ENCODE measurements at regions not wholly inside any gene's neighbourhood (a gene's known extent, or its start where the extent isn't known, plus 50 kb on each side); places are given as distances from the start of the nearest gene placed in this dataset.

DNA sequence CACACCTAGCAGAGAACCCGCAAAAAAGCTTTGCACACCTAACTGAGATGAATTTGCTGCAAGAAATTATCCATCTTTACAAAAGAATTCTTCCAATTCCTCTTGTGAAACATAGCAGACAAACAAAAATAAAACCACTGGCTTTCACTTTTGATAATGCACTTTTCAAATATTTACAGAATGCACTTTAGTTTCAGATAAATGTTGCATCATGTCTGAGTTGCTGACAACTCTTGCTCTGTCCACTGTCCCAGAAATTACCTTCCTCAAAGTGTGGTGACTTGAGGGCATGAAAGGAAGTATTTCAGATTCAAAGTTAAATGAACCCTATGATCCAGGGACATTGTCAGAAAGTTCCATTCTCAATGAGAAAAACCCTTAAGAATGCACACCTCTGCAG lies 256.2 kb upstream of the PARD3B start:
- Histone ChIP-seq H3K4me3 (no peak overlapping the region), H3K9me3 (ENCODE audit: low read depth, low read length) (no peaks in the 10 kb centered on the region), H3K36me3 (ENCODE audit: insufficient read depth, low read length) (no peaks in the 10 kb centered on the region), H3K27ac (no peak overlapping the region), H3K9ac (ENCODE audit: insufficient read length) (no peak overlapping the region)
- DNase-seq (ENCODE audit: low read depth, low spot score) = no peak
- TF ChIP-seq FOXP2 (optimal IDR thresholded peaks at IDR 0.05; ENCODE audit: control extremely low read depth, extremely low read length, insufficient read depth) = no peak

DNA sequence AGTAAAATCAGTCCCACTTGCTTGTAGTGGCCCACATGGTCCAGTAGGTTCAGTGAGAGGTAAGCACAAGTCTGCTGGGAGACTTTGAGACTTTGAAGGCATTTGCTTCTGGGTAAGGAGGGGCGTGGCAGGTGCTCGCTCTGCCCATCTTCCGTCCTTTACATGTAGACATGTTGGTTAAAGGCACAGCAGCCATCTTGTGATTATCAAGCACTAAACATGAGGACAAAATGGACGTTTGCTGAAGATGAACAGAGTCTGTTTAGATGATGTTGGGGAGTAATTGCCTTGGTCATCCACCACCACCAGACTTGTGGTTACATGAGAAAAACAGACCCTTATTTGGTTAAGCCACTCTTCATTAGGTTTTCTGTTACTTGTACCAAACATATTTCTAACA lies 252.8 kb upstream of the PARD3B start:
- H3K4me3 ChIP-seq = no peak overlapping the region
- no peaks in the 10 kb centered on the region for H3K36me3 ChIP-seq (ENCODE audit: insufficient read depth, low read length)
- no peak for DNase-seq (ENCODE audit: low read depth, low spot score)
- H3K9me3 ChIP-seq (ENCODE audit: low read depth, low read length) = no peaks in the 10 kb centered on the region
- no peak overlapping the region for H3K27ac ChIP-seq
- H3K9ac ChIP-seq (ENCODE audit: insufficient read length) = no peak overlapping the region
- no peak for TF ChIP-seq POLR2AphosphoS5 (IDR thresholded peaks at IDR 0.05; ENCODE audit: borderline replicate concordance, low read depth, low read length)
- no peak for TF ChIP-seq EZH2 (IDR thresholded peaks at IDR 0.05)
- TF ChIP-seq FOXP2 (optimal IDR thresholded peaks at IDR 0.05; ENCODE audit: control extremely low read depth, extremely low read length, insufficient read depth) = no peak

DNA sequence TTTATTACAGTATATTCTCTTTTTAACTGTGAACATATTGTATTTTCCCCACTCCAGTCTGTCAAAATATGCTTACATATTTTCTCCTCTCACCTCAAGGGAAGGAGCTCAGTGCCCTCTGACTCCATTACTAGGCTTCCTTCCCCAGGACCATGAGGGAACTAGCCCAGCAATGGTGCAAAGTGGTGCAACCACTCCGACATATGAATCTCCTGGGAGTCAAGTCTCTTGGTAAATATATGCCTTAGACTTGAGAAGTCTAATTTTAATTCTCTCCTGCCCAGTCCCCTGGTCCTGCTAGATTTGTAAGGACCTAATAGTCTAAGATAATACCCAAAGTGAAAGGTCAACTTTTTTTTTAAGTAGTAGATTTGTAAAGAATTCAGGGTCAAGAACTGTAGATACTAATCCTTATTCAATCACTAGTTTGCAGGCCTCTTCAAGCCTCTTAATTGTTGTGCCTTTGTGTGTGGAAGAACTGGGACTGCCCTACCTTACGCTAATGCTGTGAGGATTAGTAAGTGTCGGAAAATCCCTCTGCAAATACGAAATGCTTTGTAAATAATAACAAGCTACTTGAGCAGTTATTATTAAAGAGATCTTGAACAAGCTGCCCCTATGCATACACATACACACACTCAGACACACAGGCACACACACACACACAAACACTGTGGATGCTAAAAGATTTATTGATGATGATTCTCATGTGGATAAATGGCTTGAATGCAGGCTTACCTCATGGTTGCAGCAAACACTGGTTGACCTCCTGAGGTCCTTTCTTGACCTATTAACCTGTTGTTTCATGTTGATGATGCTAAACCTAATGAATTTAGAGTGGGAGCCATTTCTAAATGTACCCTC lies 251.2 kb upstream of the PARD3B start:
- H3K9ac ChIP-seq (ENCODE audit: insufficient read length) = no peak overlapping the region
- no peak for TF ChIP-seq EZH2 (IDR thresholded peaks at IDR 0.05)
- TF ChIP-seq POLR2AphosphoS5 (IDR thresholded peaks at IDR 0.05; ENCODE audit: borderline replicate concordance, low read depth, low read length) = no peak
- TF ChIP-seq FOXP2 (optimal IDR thresholded peaks at IDR 0.05; ENCODE audit: control extremely low read depth, extremely low read length, insufficient read depth) = no peak
- no peak overlapping the region for H3K27ac ChIP-seq
- no peaks in the 10 kb centered on the region for H3K9me3 ChIP-seq (ENCODE audit: low read depth, low read length)
- no peak for DNase-seq (ENCODE audit: low read depth, low spot score)
- H3K36me3 ChIP-seq (ENCODE audit: insufficient read depth, low read length) = no peaks in the 10 kb centered on the region
- no peak overlapping the region for H3K4me3 ChIP-seq

DNA sequence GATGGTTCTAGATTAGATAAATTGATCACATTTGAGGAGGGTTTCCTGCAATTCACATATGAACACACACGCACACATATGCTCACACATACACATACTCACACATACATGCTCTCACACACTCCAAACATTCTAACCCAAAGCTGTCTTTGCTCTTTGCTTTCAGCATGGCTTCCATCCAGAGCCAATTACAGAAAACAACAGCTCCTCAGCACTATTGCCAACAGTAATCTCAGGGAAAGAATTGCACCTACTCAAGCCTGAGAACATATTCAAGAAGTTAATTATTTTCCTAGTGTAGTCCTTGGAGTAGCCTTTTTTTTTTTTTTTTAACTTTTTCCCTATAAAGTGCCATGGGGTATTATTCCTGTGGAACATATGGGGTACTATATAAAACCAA lies 246.9 kb upstream of the PARD3B start:
- Histone ChIP-seq H3K36me3 (ENCODE audit: insufficient read depth, low read length) (no peaks in the 10 kb centered on the region), H3K27ac (no peak overlapping the region), H3K4me3 (no peak overlapping the region), H3K9me3 (ENCODE audit: low read depth, low read length) (no peaks in the 10 kb centered on the region), H3K9ac (ENCODE audit: insufficient read length) (no peak overlapping the region)
- DNase-seq (ENCODE audit: low read depth, low spot score) = no peak
- TF ChIP-seq FOXP2 (optimal IDR thresholded peaks at IDR 0.05; ENCODE audit: control extremely low read depth, extremely low read length, insufficient read depth) (no peak), EZH2 (IDR thresholded peaks at IDR 0.05) (no peak), POLR2AphosphoS5 (IDR thresholded peaks at IDR 0.05; ENCODE audit: borderline replicate concordance, low read depth, low read length) (no peak)

DNA sequence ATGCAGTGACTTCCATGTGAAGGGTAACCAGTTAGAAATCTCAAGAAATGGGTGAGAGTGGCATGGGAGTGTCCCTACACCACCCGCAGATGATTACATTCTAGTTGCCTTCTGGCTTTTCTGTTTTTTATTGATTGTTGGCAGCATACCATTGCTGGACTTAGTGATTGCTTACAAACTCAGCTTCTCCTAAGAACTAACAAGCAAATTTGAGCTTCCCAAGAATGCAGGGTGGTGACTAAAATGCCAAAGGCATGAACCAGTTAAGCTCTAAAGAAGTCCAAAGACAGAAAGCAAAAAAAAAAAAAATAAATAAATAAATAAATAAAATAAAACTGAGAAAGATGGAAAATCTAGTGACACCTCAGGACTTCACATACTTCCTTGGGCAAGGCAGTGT lies 245.5 kb upstream of the PARD3B start:
- Histone ChIP-seq H3K9me3 (ENCODE audit: low read depth, low read length) (no peaks in the 10 kb centered on the region), H3K27ac (no peak overlapping the region), H3K4me3 (no peak overlapping the region), H3K36me3 (ENCODE audit: insufficient read depth, low read length) (no peaks in the 10 kb centered on the region), H3K9ac (ENCODE audit: insufficient read length) (no peak overlapping the region)
- no peak for TF ChIP-seq EZH2 (IDR thresholded peaks at IDR 0.05)
- TF ChIP-seq FOXP2 (optimal IDR thresholded peaks at IDR 0.05; ENCODE audit: control extremely low read depth, extremely low read length, insufficient read depth) = no peak
- TF ChIP-seq POLR2AphosphoS5 (IDR thresholded peaks at IDR 0.05; ENCODE audit: borderline replicate concordance, low read depth, low read length) = no peak
- DNase-seq (ENCODE audit: low read depth, low spot score) = no peak

DNA sequence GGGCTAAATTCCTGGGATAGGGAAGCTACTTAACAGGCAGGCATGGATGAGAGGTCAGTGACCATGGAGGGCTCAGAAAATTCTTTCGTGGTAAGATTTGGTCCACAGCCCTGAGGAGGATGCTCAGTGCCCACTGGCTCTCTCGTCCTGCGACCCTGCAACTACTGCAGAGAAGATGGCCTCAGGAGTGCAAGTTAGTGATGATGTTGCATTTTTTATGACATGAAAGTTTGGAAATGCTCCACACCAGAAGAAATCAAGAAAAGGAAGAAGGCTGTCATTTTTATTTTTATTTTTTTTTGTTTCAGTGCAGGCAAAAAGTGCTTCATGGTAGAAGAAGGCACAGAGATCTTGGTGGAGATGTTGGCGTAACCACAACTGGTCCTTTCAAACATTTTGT lies 238.6 kb upstream of the PARD3B start:
- no peak overlapping the region for H3K4me3 ChIP-seq
- no peak for DNase-seq (ENCODE audit: low read depth, low spot score)
- H3K27ac ChIP-seq = no peak overlapping the region
- no peaks in the 10 kb centered on the region for H3K9me3 ChIP-seq (ENCODE audit: low read depth, low read length)
- H3K9ac ChIP-seq (ENCODE audit: insufficient read length) = no peak overlapping the region
- H3K36me3 ChIP-seq (ENCODE audit: insufficient read depth, low read length) = no peaks in the 10 kb centered on the region
- no peak for TF ChIP-seq EZH2 (IDR thresholded peaks at IDR 0.05)
- TF ChIP-seq FOXP2 (optimal IDR thresholded peaks at IDR 0.05; ENCODE audit: control extremely low read depth, extremely low read length, insufficient read depth) = no peak
- TF ChIP-seq POLR2AphosphoS5 (IDR thresholded peaks at IDR 0.05; ENCODE audit: borderline replicate concordance, low read depth, low read length) = no peak

DNA sequence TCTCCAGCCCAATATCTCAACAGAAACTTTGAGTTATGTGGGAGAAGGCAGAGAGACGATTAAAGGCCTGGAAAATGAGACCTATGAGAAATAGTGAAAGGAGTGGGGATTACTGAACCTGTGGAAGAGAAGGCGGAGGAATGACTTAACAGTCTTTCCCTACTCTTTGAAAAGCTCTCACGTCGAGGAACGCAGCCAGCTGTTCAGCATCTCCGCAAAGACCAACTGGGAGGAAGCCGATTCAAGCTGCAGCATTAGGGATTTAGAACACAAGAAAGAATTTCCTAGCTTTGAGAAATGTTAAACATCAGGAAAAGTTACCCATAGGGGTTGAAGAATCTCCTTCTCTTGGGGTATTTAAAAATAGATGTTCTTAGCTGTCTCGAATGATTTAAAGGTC lies 233.2 kb upstream of the PARD3B start:
- DNase-seq (ENCODE audit: low read depth, low spot score) = no peak
- no peak overlapping the region for H3K9ac ChIP-seq (ENCODE audit: insufficient read length)
- no peak overlapping the region for H3K4me3 ChIP-seq
- H3K27ac ChIP-seq = no peak overlapping the region
- no peaks in the 10 kb centered on the region for H3K9me3 ChIP-seq (ENCODE audit: low read depth, low read length)
- no peaks in the 10 kb centered on the region for H3K36me3 ChIP-seq (ENCODE audit: insufficient read depth, low read length)
- no peak for TF ChIP-seq POLR2AphosphoS5 (IDR thresholded peaks at IDR 0.05; ENCODE audit: borderline replicate concordance, low read depth, low read length)
- TF ChIP-seq FOXP2 (optimal IDR thresholded peaks at IDR 0.05; ENCODE audit: control extremely low read depth, extremely low read length, insufficient read depth) = no peak
- no peak for TF ChIP-seq EZH2 (IDR thresholded peaks at IDR 0.05)

DNA sequence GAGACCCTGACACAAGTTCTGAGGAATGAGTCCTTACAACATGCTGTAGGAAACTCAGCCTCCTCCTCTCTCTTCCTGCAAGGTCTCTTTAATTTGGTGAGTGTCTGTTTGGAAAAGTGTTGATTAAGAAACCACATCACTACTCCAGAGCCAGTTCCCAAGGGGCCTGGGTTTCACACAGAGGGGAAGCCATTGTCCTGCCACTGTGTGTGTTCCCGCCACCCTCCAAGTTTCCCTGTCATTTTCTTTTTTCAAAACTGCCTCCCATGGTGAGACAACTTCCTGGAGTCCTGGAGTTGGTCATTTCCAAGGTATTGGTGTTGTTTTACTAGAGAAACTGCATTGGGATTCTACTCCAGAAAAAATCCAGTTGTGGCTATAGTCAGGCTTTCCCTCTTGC lies 232.0 kb upstream of the PARD3B start:
- Histone ChIP-seq H3K36me3 (ENCODE audit: insufficient read depth, low read length) (no peaks in the 10 kb centered on the region), H3K9ac (ENCODE audit: insufficient read length) (no peak overlapping the region), H3K4me3 (no peak overlapping the region), H3K27ac (no peak overlapping the region), H3K9me3 (ENCODE audit: low read depth, low read length) (no peaks in the 10 kb centered on the region)
- DNase-seq (ENCODE audit: low read depth, low spot score) = no peak
- TF ChIP-seq POLR2AphosphoS5 (IDR thresholded peaks at IDR 0.05; ENCODE audit: borderline replicate concordance, low read depth, low read length) (no peak), EZH2 (IDR thresholded peaks at IDR 0.05) (no peak), FOXP2 (optimal IDR thresholded peaks at IDR 0.05; ENCODE audit: control extremely low read depth, extremely low read length, insufficient read depth) (no peak)

DNA sequence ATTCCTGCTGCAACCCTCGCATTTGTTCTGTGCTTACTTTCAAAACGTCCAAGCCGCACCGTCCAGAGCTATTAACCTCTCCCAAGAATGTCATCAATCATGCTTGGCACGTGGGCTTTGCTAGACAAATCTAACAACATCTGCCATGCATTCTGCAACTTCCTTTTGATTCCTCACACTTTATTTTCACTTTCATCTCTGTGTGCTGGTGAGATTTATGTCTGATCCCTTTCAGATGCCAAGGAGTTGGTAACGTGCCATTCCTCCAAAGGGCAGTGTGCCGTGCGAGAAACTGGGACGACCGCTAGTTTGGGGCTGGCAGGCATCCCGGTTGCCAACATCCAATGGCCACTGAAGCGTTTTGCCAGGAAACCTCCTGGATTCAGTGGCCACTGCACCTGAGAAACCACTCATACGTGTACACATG lies 230.0 kb upstream of the PARD3B start:
- Histone ChIP-seq H3K9ac (ENCODE audit: insufficient read length) (no peak overlapping the region), H3K9me3 (ENCODE audit: low read depth, low read length) (no peaks in the 10 kb centered on the region), H3K4me3 (no peak overlapping the region), H3K27ac (no peak overlapping the region), H3K36me3 (ENCODE audit: insufficient read depth, low read length) (no peaks in the 10 kb centered on the region)
- TF ChIP-seq POLR2AphosphoS5 (IDR thresholded peaks at IDR 0.05; ENCODE audit: borderline replicate concordance, low read depth, low read length) (no peak), EZH2 (IDR thresholded peaks at IDR 0.05) (no peak), FOXP2 (optimal IDR thresholded peaks at IDR 0.05; ENCODE audit: control extremely low read depth, extremely low read length, insufficient read depth) (no peak)
- no peak for DNase-seq (ENCODE audit: low read depth, low spot score)
